Amygdala (tissue), 56 donors: ENCODE measurements at regions not wholly inside any gene's neighbourhood (a gene's known extent, or its start where the extent isn't known, plus 50 kb on each side); places are given as distances from the start of the nearest gene placed in this dataset.

Experiments used
- DNase-seq, 56 donors: peaks; one replicate each; lab custom pipeline; 2025; lab: John Stamatoyannopoulos, UW

DNA sequence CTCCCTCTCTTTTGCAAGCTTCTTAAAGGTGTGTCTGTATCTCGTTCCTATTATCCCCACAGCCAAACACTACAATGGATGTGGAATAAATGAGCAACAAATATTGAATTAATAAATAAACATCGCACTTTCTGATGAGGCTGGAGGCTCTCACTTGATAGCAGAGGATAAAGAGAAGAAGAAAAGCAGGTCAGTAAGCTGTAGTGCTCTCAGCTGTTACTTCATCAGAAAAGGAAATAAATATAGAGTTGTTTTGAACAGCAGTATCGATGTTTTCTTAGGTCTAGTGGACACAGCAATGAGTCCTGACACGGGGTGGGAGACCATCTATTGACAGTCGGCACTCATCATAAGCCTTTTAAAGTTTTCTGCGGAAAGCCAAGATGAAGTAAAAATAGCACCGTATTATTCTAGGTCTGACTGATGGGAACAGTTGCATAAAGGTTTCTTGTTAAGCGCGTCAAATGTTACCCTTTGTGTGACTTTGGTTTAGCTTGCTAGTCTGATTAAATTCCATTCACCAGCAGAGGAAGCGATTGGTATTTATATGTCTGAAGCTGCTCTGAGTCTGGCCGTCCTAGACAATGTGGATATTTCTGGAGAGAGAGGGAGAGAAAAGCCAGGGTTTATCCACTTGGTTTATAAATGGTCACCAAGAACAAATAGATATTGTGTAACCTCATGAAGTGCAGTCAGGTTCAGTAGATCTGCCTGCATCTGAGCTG lies 646.1 kb downstream of the CDH11 start:
- DNase-seq, result no peak

DNA sequence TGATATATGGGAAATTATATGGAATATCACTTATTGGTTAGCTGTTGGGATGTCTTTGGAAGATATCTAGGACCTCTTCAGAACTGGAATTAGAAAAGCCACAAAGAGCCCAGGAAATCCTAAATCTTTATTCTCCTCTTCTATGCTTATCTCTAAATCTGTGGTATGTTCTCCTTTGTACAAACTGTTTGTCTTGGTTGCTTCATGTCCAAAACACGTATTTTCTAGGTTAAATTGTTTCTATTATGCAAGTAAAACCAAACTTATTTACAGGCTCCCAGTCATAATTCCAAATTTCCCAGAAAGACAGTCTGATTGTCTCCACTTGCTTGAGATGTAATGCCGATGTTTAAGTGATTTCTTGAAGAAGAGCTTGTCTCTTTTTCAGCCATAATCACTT lies 650.9 kb downstream of the CDH11 start:
- no peak for DNase-seq

DNA sequence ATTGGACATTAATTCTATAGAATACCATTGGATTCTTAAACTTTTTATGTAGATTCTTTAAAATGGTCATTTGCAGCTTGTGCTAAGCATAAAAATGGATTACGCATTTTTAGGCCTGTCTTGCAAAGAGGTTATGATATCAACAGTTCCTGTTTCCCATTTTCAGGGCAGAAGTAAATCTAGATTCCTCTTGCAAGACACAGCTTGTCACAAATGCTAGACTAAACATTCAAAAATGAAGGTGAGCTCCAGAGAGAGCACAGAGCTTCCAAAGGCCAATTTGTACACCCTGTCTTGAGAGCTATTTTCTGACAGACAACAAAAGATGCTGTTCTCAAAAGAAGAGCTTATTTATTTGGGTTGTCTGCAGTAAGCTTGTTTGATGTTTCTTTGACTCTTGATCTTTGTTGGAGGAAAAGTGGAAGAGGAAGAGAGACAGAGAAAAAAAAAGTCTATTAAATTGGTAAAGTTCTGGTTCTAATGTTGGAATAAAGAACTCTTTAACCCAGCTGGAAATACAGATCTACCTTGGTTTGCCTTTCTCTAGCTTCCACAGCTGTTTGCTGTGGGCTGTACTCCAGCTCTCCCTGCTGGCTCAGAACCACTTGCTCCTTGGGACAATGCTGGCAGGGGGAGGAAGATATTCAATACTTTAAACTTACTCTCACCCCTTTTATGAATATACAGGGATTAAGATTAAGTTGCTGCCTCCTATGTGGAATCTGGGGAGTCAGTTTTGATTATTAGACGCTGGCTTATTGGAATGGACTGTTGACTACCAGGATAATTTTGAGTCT lies 651.8 kb downstream of the CDH11 start:
- DNase-seq, result no peak

DNA sequence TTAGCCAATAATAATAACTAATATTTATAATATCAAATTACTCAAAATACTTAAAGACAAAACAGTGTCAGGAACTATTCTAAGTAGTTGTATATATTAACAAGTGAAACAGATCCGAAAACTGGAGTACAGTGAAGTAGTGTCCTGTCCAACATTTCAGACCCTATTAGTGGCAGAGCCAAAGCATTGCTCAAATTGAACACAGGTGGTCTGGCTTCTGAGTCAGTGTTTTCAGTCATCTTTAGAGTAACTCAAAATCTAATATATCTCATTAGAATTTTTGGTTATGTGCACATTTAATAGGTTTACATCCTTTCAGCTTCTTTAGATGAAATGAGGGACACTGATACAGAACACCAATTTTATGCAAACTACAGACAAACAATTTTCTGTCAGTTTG lies 652.5 kb downstream of the CDH11 start:
- no peak for DNase-seq

DNA sequence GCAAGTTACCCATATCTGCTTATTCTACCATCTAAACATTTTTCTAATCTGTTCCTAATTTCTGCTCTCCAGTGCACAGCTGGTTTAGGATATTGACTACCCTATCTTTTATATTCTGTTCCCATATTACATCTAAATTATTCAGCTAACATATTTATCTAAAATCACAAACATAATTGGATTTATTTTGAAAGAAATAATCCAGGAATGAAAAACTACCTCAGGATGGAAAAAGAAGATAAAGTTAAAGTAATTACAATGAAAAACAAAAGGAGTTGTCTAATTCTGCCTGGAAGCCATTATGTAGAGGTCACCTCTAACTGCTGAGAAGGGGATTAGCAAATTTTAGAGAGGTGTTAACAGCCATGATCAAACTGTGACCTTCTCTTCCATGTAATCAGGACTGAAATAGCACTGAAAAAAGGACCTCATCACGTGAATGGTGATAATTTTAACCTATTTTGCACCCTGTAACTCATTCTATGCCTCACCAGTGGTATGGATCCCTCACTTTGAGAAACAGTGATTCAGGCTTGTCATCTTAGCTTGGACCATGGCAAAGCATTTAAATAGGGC lies 653.3 kb downstream of the CDH11 start:
- DNase-seq, result no peak

DNA sequence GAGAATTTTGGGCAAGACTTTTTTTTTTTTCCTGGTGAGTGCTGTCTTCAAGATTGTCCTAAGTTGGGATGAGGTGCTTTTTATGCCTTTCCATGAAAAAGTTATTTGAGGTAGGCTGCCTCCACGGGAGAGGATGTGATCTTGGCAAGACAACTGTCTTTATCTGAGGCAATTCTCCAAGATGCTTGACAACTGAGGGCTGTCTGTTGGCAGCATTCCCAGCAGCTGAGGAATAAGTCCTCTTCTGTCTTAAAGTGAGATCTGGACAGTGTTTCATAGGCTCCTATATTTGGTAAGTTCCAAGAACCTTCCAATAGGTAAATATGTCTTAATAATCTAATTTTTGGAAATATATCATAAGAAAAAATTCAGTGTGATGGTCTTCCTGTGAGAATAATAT lies 662.0 kb downstream of the CDH11 start:
- peak in 3 of 56 donors; percentile 3 to 19 (median 14) for DNase-seq

DNA sequence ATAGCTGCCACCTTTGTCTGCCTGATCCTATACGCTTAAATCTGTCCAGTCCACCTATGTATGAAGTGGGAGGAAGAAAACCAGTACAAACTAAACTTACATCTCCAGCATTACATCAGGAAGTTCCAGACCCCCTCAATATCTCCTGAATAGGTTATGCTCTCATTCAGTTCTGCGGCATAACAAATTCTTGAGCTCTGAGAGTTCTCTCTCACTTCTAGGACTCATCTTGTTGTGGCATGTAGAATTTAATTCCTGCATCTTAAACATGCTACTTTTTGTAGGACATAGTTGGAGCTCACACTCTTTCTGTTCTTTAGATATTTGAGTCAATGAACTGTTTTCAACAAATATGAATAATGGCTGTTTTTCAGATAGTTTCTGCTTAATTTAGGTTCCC lies 662.5 kb downstream of the CDH11 start:
- no peak for DNase-seq

DNA sequence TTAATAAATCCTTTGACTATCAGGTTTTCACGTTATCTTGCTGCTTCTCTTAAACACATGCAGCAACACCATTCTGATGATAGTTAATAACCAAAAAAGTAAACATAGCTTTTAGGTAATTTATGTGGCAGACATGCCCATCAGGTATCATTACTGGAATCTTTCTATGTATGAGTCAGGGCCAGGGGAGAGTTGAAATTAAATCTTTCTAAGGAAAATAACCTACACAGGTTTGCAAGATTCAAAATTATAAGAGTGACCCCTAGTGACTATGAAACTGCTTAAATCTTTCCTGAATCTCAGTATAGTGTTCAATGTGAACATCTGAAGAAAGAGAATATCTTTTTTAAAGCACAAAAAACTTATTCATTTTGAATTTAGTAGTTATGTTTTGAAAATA lies 666.6 kb downstream of the CDH11 start:
- no peak for DNase-seq

DNA sequence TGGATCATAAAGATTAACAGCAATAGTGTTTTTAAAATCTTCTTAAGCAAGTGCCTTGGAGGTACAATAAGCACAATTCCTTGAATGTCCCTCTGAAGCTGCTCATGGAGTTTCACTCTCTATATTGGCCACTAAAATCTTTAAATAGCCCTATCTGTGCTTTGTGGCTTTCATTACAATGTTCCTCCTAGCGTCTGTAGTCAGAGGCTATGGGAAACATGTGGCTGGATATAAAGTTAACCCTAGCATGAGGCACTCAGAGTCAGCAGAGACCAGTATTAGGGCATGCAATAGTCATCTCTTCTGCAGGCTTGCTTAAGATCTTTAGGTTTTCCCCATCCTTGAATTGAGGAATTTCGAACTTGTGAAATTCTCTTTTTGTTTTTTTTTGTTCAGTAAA lies 668.2 kb downstream of the CDH11 start:
- DNase-seq, result no peak

DNA sequence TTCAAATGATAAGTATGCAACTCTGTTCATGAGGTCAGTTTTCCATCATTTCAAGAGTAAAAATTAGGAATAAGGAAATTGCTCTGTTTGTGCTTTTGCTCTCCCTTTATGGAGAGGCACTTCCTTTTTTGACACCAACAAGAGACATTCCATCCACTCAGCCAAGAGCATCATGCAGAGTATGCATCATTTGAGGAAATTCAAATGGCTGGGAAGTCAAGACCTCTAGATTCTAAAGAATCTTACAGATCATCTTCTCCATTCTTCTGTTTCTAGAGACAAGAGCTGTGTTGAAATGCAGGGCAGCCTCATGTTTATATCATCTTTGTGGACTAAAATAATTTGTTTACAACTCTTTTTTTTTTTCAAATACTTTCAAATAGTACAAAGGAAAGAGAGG lies 669.4 kb downstream of the CDH11 start:
- DNase-seq, result no peak

DNA sequence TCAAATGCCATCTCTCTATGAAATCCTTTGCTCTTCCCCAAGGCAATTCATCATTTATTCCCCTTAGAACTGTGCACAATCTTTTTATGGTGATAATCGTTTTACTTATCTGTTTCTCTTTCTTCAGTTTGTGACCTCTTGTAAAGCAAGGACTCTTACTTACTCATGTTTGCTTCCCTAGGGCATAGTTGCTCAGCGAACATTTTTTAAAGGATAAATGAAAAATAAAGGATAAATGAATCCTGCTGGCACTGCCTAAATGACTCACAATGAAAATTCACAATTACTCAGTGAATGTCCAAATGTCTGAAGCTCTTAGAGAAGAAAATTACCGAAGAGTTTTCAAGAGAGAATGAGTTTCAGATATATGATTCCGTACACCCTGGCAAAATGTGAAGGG lies 671.7 kb downstream of the CDH11 start:
- no peak for DNase-seq

DNA sequence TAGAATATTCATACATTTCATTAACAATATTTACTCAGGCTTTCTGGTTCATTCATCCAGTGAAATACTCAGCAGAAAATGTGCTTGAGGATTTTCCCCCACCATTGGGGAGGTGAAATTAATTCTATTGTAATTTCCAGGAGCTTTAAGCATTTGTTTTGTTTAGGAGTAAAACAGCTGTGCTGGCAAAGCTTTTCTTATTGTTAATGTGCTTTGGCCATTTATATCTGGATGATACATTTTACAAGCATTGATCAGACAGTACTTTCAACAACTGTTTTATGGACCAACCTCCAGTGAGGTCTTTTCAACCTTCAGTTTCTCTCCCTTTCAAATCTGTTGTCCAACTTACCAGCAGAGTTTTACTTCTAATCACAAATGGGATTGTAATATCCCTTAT lies 672.4 kb downstream of the CDH11 start:
- DNase-seq, result no peak

DNA sequence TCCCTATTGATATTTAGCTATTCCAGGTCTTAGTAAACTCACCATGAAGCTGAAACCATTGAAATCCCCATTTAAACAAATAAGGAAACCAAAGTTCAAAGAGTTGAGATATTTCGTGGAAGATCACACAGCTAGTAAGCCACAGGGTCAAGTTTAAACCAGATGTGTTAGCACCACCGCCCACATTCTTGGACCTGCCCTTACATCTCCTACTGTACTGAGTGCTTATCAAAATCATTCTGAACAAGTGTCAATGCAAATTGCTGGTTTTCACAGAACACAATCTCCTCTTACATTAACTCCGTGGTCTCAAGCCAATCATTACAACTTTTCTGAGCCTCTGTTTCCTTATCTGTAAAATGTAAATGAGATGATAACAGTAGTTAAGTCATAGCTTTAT lies 676.2 kb downstream of the CDH11 start:
- DNase-seq, result no peak

DNA sequence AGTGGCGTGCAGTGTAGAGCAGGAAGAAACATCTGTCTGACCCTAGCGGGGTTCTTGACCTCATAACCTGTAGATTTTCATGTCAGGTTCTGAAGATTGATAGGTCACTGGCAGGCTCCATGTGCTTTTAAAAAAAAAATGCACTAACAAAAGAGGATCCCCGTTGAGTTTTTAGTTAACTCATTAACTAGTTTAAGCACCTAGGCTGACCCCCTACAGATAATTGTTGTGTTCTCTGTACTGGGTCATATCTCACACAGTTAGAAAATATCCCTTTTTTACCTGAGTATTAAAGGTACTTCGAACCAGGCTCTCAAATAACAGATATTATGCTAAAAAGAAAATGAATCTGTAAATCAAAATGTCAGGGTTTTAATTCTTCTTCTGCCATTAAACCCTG lies 676.6 kb downstream of the CDH11 start:
- DNase-seq, result no peak

DNA sequence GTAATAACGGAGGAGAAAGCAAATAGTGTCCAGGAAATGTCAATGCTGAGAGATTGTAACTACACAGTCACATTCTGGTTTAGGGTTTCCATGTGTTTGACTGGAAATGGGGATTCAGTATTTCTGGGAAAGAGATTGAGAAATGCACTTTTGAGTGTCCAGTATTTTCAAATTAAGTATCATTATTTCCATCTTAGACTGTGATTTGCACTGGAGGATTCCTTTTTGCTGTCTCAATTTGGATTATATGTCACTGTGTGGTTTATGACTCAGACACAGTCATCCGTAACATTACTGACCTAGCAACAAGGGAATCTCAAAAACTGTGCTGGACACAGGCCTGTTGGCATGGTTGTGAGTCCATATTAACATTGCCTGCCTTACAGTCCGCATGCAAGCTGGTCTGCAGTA lies 681.4 kb downstream of the CDH11 start:
- DNase-seq, result no peak

DNA sequence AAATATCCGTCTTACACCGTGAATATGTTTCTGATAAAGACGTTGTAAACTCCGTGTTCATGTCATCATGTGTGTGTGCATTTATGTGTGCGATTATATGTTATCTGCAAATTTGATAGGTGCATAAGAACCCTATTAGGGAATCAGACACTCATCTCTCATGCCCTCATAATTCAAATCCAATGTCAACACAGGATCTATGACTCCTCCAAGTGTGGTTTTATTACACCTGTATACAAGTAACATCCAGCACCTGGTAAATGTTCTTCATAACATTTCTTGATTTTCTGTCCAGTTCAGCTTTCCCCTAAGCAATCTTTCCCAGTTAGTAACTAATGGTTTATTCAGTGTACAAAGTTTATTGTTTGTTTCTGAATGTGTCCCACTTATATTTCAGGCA lies 681.9 kb downstream of the CDH11 start:
- DNase-seq, result no peak

DNA sequence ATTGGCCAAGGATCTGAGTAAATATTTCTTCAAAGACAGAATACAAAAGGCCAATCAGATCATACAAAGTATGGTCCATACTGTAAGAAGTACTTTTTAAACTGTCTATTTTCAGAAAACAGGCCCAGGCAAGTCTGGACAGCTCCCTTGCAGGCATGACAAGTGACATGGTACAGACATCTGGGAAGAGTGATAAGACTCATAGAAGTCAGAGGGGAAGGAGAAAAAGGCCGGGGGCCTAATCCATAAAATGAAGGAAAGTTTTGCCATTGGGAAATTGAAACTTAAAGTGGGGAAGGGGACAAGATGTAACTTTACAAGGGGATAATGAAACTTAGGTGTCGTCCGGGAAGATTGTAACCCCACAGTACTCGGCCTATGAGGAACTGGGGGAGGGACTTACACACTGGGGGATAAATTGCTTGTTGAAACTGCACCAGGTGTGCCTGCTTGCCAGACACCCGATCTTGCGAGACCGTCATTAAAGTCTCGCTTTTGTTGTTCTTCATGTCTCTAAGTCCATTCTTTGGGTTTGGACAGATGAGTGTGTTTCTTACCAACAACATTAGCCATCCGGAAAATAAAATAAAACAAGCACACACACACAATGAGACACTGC lies 684.0 kb downstream of the CDH11 start:
- no peak for DNase-seq

DNA sequence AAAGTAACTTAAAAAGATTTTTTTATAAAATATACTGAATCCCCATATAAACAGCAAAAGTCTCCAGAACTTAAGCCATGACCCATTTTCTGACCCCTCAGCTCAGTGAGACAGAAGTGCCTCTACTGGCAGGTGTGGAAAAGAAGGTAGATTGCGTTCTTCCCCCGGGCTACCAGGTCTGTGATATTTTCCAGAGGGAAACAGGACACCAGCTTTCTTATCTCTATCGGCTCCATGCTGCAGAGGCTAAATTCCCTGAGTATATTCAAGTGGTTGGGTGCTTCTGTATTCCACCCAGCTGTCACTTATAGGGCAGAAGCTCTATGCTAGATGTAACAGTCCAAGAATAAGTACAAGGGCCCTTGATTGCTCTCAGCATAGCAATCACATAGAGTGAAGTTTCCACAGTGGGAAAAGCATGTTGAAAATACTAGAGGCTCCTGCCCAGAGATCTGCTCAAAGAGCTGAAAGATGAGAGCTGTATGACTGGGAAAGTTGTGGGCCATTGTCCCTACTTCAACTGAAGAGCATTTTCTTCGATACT lies 687.3 kb downstream of the CDH11 start:
- DNase-seq, result no peak

DNA sequence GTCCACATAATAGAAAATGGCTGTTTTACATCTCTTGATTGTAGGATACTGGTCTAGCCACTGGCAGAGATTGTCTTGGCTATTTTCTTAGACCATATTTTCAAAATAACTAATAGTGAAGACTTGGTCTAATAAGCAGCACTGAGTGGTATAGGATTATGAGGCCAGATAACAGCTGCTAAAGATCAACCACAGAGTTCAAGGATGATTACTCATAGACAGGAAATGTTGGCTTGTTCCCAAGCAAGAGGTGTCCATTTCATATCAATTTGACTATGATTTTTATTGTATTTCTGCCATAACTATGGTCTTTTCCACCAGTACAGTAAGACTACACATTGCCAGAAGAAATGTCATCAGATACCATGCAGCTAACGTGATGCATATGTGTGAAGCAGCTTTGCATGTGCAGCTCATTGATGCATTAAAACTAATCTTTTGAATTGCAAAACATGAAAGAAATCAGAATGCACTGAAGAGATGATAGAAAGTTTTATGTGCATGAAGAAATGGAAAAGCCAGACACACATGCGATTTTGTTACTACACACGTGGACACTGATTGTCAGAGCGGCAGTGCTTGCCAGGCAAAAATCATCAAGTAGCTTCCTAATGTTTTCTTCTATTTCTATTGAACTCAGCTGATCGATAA lies 693.3 kb downstream of the CDH11 start:
- DNase-seq, result no peak

DNA sequence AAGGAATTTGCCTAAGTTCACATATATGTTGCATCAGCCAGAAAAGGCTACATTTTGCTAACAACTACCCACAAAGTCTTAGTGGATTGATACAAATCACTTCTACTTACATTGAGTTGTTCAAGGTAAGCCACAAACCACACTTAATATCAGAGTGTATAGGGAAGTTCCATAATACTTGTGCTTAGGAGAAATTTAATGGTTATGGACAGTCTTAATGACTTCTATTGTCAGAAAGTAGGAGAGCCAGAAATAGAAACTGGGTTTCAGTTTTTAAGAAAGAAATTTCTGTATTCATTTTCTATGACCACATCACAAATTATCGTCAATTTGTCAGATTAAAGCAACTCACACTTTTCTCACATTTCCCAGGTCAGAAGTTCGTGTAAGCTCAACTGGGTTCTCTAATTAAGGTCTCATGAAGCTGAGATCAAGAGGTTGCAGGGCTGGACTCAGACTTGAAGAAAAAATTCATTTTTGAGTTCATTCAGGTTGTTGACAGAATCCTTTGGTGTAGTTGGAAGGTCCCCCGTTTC lies 695.7 kb downstream of the CDH11 start:
- no peak for DNase-seq
